MM.1S (cell line): ENCODE measurements at regions not wholly inside any gene's neighbourhood (a gene's known extent, or its start where the extent isn't known, plus 50 kb on each side); places are given as distances from the start of the nearest gene placed in this dataset.

Experiments
- DNase-seq: peaks from one replicate; pipeline ENCODE4 v3.0.0-alpha.2; 2015
- H2AFZ ChIP-seq: fragments of 300-600 bp; sonication (generic); 2 replicates; pipeline ENCODE4 v1.6.0; 2016; ENCODE audit warnings: antibody characterized with exemption, low read length
- H3F3A ChIP-seq: fragments of 300-600 bp; sonication (generic); 2 replicates; pipeline ENCODE4 v1.6.1; 2016; ENCODE audit warnings: mild to moderate bottlenecking, antibody characterized with exemption, low read length, moderate library complexity, mixed read lengths; ENCODE audit not compliant: insufficient read depth
- H3K27ac ChIP-seq: fragments of 300-600 bp; sonication (generic); 2 replicates; pipeline ENCODE4 v1.5.1; 2016; ENCODE audit warnings: mild to moderate bottlenecking, low read length
- H3K27me3 ChIP-seq: fragments of 300-600 bp; sonication (generic); replicated peaks from 2 replicates; pipeline ENCODE4 v1.6.0; 2016; ENCODE audit warnings: low read length; ENCODE audit not compliant: insufficient read depth
- H3K36me3 ChIP-seq: fragments of 300-600 bp; sonication (generic); replicated peaks from 2 replicates; pipeline ENCODE4 v1.6.1; 2016; ENCODE audit warnings: mild to moderate bottlenecking, low read length, mixed read lengths; ENCODE audit not compliant: insufficient read depth
- H3K4me1 ChIP-seq: fragments of 300-600 bp; sonication (generic); 2 replicates; pipeline ENCODE4 v1.6.1; 2016; ENCODE audit warnings: low read length, mixed read lengths
- H3K4me2 ChIP-seq: fragments of 300-600 bp; sonication (generic); 2 replicates; pipeline ENCODE4 v1.6.0; 2016; ENCODE audit warnings: low read depth, low read length
- H3K4me3 ChIP-seq: fragments of 300-600 bp; sonication (generic); 2 replicates; pipeline ENCODE4 v1.5.1; 2016; ENCODE audit warnings: low read length, mixed read lengths
- H3K79me2 ChIP-seq: fragments of 300-600 bp; sonication (generic); 2 replicates; pipeline ENCODE4 v1.6.1; 2016; ENCODE audit warnings: mixed run types, low read length, mixed read lengths
- H3K9ac ChIP-seq: fragments of 300-600 bp; sonication (generic); 2 replicates; pipeline ENCODE4 v1.6.1; 2016; ENCODE audit warnings: low read length, mixed read lengths
- H3K9me2 ChIP-seq: fragments of 300-600 bp; sonication (generic); replicated peaks from 2 replicates; pipeline ENCODE4 v1.6.1; 2016; ENCODE audit warnings: mild to moderate bottlenecking, low read length, mixed read lengths; ENCODE audit not compliant: insufficient read depth
- H3K9me3 ChIP-seq: fragments of 300-600 bp; sonication (generic); replicated peaks from 2 replicates; pipeline ENCODE4 v1.6.1; 2016; ENCODE audit warnings: mild to moderate bottlenecking, low read length, mixed read lengths; ENCODE audit not compliant: insufficient read depth
- H4K20me1 ChIP-seq: fragments of 300-600 bp; sonication (generic); 2 replicates; pipeline ENCODE4 v1.6.1; 2016; ENCODE audit warnings: mild to moderate bottlenecking, low read length, moderate library complexity, mixed read lengths; ENCODE audit not compliant: insufficient read depth
- EZH2 ChIP-seq: fragments of 300-600 bp; sonication (generic); optimal IDR thresholded peaks from 2 replicates; pipeline ENCODE3; 2017; ENCODE audit warnings: low read depth, mild to moderate bottlenecking, antibody characterized with exemption, low read length, mixed read lengths
- EZH2phosphoT487 ChIP-seq: fragments of 300-600 bp; sonication (generic); IDR thresholded peaks from 2 replicates; pipeline ENCODE4 v1.6.1; 2018; ENCODE audit warnings: antibody characterized with exemption, low read length
- TF ChIP-seq, protein P1 (sequence below): fragments of 300-600 bp; sonication (generic); IDR thresholded peaks from 2 replicates; pipeline ENCODE4 v1.5.1; 2016; ENCODE audit warnings: antibody characterized with exemption, low read length, mixed read lengths

DNA sequence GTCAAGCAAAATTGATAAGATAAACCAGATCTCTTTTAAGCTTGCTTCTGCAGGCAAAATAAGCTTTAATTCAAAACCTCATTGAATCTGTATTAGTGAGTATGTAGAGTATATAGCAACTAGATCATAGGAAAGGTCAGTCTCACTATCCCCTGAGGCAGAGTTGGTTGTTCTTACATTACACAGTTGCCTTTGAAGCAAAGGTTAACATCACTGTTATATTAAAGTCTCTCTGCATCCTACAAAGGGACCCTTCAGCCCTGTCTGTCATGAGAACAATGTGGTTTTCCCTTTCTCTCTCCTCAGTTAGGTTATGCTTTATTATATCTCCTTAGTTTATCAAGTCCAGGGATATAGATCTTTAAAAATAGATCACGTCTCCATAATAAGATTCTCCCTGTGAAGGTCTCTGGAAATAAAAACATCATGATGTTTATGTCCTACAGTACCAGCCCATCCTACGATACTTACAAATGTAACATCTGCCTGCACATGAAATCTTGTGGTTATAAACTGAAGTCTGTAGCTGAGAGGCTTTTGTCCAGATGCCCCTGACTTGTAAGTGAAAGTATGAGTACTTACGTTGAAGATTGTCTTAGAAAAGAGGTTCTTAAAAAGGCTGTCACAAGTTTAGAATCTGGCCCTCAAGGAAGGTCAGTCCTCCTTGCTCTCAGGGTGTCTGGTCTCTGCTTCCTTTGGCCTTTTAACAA lies 103.6 kb downstream of the VIP start:
- Histone ChIP-seq H3K27me3 (no peaks in the 10 kb centered on the region), H3K27ac (no peak overlapping the region), H3F3A (no peaks in the 10 kb centered on the region), H2AFZ (no peak overlapping the region), H3K4me1 (no peaks in the 10 kb centered on the region), H3K9me3 (no peaks in the 10 kb centered on the region), H3K79me2 (no peaks in the 10 kb centered on the region), H3K36me3 (no peaks in the 10 kb centered on the region), H3K9me2 (no peaks in the 10 kb centered on the region), H3K4me3 (no peak overlapping the region), H4K20me1 (no peaks in the 10 kb centered on the region), H3K9ac (no peak overlapping the region), H3K4me2 (no peak overlapping the region)
- TF ChIP-seq EZH2: no peak
- TF ChIP-seq, protein P1, sequence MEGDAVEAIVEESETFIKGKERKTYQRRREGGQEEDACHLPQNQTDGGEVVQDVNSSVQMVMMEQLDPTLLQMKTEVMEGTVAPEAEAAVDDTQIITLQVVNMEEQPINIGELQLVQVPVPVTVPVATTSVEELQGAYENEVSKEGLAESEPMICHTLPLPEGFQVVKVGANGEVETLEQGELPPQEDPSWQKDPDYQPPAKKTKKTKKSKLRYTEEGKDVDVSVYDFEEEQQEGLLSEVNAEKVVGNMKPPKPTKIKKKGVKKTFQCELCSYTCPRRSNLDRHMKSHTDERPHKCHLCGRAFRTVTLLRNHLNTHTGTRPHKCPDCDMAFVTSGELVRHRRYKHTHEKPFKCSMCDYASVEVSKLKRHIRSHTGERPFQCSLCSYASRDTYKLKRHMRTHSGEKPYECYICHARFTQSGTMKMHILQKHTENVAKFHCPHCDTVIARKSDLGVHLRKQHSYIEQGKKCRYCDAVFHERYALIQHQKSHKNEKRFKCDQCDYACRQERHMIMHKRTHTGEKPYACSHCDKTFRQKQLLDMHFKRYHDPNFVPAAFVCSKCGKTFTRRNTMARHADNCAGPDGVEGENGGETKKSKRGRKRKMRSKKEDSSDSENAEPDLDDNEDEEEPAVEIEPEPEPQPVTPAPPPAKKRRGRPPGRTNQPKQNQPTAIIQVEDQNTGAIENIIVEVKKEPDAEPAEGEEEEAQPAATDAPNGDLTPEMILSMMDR: no peak
- TF ChIP-seq EZH2phosphoT487: no peak
- peak; percentile 48 for DNase-seq

DNA sequence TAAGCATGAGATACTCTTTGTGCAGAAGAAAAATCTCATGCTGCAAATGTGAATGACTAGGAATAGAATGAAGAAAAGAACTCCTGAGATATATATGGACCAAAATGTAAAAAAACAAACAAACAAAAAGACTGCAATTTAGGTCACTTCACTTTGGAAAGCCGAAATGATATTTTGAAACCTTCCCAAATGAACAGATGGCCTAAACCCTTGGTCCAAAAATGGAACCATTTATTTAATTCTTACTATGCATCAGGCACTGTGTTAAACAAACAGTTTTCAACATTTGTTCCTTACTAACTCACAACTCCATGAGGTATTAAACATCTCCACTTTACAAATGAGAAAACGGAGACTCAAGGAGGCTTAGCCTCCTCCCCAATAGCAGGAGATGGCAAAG lies 107.5 kb downstream of the VIP start:
- DNase-seq: no peak
- H3K9me3 ChIP-seq: no peaks in the 10 kb centered on the region
- no peak overlapping the region for H2AFZ ChIP-seq
- no peaks in the 10 kb centered on the region for H3K27me3 ChIP-seq
- no peaks in the 10 kb centered on the region for H4K20me1 ChIP-seq
- no peaks in the 10 kb centered on the region for H3K9me2 ChIP-seq
- H3K36me3 ChIP-seq: no peaks in the 10 kb centered on the region
- H3F3A ChIP-seq: no peaks in the 10 kb centered on the region
- no peaks in the 10 kb centered on the region for H3K79me2 ChIP-seq
- H3K4me3 ChIP-seq: no peak overlapping the region
- H3K27ac ChIP-seq: no peak overlapping the region
- H3K4me1 ChIP-seq: no peaks in the 10 kb centered on the region
- no peak overlapping the region for H3K4me2 ChIP-seq
- TF ChIP-seq EZH2: no peak
- no peak overlapping the region for H3K9ac ChIP-seq

DNA sequence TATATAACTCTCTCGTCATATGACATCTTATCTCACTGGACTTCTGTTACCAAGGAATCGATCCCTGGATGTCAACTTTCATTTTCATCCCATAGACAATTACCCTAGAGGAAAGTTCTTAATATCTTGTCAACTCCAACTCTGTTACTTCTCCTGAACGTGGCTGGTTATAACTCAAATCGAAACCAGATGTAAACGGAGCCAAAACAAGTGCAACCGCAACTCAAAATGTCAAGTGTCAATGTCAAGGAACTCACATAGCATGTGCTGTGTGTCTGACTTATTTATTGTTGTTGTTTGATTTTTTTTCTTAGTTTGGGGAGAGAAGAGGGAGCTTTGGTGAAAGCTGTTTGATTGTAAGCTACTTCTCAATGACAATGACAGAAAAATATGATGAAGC lies 108.6 kb downstream of the VIP start:
- Histone ChIP-seq H3K27me3 (no peaks in the 10 kb centered on the region), H3K9ac (no peak overlapping the region), H3K9me2 (no peaks in the 10 kb centered on the region), H3F3A (no peaks in the 10 kb centered on the region), H3K4me1 (no peaks in the 10 kb centered on the region), H3K79me2 (no peaks in the 10 kb centered on the region), H3K27ac (no peak overlapping the region), H2AFZ (no peak overlapping the region), H3K9me3 (no peaks in the 10 kb centered on the region), H3K36me3 (no peaks in the 10 kb centered on the region), H4K20me1 (no peaks in the 10 kb centered on the region), H3K4me3 (no peak overlapping the region), H3K4me2 (0 out of 2 replicates have a peak overlapping the region, but pooled peaks have one; percentile 1)
- DNase-seq: peak; percentile 44
- TF ChIP-seq, protein P1: no peak
- TF ChIP-seq EZH2phosphoT487: no peak

DNA sequence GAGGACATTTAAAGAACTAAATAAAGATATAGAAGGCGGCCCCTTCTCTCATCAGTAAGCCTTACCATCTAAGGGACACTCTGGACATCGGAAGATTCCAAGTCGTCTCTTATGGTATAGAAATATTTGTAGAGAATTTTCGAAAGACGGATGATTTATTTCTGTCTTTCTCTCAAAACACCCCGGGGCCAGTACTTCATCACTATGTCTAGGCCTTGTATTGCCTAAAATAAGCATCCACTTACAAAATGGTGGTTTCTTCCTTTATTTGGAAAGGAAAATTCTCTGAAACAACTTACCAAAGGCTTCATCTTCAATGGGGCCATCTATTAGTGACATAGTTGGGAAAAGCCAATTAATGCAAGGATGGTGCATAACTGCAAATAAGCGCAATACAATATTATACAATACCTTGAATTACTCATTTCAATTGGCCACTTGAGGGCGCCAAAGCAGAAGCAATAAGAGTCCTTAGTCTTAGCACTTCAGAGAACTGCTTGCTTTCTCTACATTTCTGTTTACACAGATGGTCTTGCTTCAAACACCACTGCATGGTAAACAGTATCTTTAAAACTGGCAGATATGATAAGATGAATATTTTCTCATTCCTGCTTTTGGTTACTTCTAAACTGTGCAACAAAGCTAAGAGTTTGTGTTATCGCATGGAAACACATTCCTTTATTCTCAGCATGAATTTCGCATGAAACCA lies 113.2 kb downstream of the VIP start:
- Histone ChIP-seq H3K27me3 (no peaks in the 10 kb centered on the region), H3K4me2 (no peak overlapping the region), H3K9ac (no peak overlapping the region), H3K9me2 (no peaks in the 10 kb centered on the region), H3K4me1 (no peaks in the 10 kb centered on the region), H3F3A (no peaks in the 10 kb centered on the region), H2AFZ (no peak overlapping the region), H3K36me3 (no peaks in the 10 kb centered on the region), H3K4me3 (no peak overlapping the region), H3K27ac (no peak overlapping the region), H3K79me2 (no peaks in the 10 kb centered on the region), H4K20me1 (no peaks in the 10 kb centered on the region), H3K9me3 (no peaks in the 10 kb centered on the region)
- TF ChIP-seq, protein P1: peak; percentile 53
- no peak for TF ChIP-seq EZH2
- peak; percentile 41 for DNase-seq
